ENCODE measurements at regions not wholly inside any gene's neighbourhood (a gene's known extent, or its start where the extent isn't known, plus 50 kb on each side); places are given as distances from the start of the nearest gene placed in this dataset.

GRCh38 chr12:89980236-89980635 lies 271.6 kb upstream of the ATP2B1 start:
- Histone ChIP-seq H3K27me3 (ENCODE audit: insufficient read depth, low read length) (no peaks in the 10 kb centered on the region), H3K9me3 (ENCODE audit: low read depth, low read length) (no peaks in the 10 kb centered on the region), H3K4me3 (ENCODE audit: low read length) (no peak overlapping the region), H3K4me1 (ENCODE audit: insufficient read depth, low read length) (peaks cover 11% of the 10 kb centered on the region)

GRCh38 chr12:89977405-89978085 lies 268.9 kb upstream of the ATP2B1 start:
- no peaks in the 10 kb centered on the region for H3K9me3 ChIP-seq (ENCODE audit: low read depth, low read length)
- H3K27me3 ChIP-seq (ENCODE audit: insufficient read depth, low read length), result no peaks in the 10 kb centered on the region
- no peak overlapping the region for H3K4me3 ChIP-seq (ENCODE audit: low read length)
- H3K4me1 ChIP-seq (ENCODE audit: insufficient read depth, low read length), result peaks cover 11% of the 10 kb centered on the region

- Histone ChIP-seq H3K27me3 (ENCODE audit: insufficient read depth, low read length) (no peaks in the 10 kb centered on the region), H3K9me3 (ENCODE audit: low read depth, low read length) (no peaks in the 10 kb centered on the region), H3K4me3 (ENCODE audit: low read length) (no peak overlapping the region), H3K4me1 (ENCODE audit: insufficient read depth, low read length) (peaks cover 11% of the 10 kb centered on the region)
These were observed 268.2 kb upstream of the ATP2B1 start for GRCh38 chr12:89976866-89977265.

- peaks cover 11% of the 10 kb centered on the region for H3K4me1 ChIP-seq (ENCODE audit: insufficient read depth, low read length)
- H3K9me3 ChIP-seq (ENCODE audit: low read depth, low read length), result no peaks in the 10 kb centered on the region
- no peak overlapping the region for H3K4me3 ChIP-seq (ENCODE audit: low read length)
- no peaks in the 10 kb centered on the region for H3K27me3 ChIP-seq (ENCODE audit: insufficient read depth, low read length)
These were observed 266.9 kb upstream of the ATP2B1 start for GRCh38 chr12:89975574-89975973.

GRCh38 chr12:89971880-89972279 lies 263.2 kb upstream of the ATP2B1 start:
- H3K4me1 ChIP-seq (ENCODE audit: insufficient read depth, low read length), result peaks cover 4% of the 10 kb centered on the region
- H3K27me3 ChIP-seq (ENCODE audit: insufficient read depth, low read length), result no peaks in the 10 kb centered on the region
- H3K4me3 ChIP-seq (ENCODE audit: low read length), result no peak overlapping the region
- H3K9me3 ChIP-seq (ENCODE audit: low read depth, low read length), result no peaks in the 10 kb centered on the region

DNA sequence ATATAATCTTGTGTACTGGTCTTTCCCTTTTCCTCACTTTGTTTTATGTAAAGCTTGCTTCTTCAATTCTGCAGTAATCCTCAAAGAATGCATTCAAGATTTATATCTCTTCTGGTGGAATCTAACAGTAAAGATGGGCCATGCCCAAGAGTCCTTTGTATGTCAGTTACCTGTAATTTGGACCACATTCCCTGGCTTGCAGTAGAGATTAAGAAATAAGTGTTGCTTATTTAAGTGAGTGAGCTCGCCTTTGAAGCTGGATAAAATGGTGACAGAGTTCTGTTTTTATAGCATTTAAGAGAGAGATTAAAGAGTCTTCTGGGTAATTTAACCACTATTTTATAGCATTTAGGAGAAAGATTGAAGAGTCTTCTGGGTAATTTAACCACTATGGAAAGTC lies 262.1 kb upstream of the ATP2B1 start:
- Histone ChIP-seq H3K4me1 (ENCODE audit: insufficient read depth, low read length) (peaks cover 4% of the 10 kb centered on the region), H3K27me3 (ENCODE audit: insufficient read depth, low read length) (no peaks in the 10 kb centered on the region), H3K4me3 (ENCODE audit: low read length) (no peak overlapping the region), H3K9me3 (ENCODE audit: low read depth, low read length) (no peaks in the 10 kb centered on the region)

DNA sequence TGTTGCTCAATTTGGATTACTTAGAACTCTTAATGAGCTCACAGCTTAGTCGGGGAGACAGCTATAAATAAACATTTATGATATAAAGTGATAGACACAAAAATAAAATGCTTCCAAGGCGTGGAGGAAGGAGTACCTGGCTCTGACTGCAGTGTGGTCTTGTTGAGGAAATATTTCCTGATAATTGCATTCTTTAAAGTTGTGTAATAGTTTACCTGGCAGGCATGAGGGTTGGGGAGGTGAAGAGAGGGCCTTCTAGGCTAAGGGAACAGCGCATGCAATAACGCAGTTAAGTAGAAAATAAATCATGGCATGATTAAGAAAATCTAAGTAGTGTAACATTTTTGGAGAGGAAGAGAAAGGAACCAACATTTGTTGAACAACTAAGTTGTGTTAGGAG lies 260.5 kb upstream of the ATP2B1 start:
- Histone ChIP-seq H3K4me1 (ENCODE audit: insufficient read depth, low read length) (no peaks in the 10 kb centered on the region), H3K27me3 (ENCODE audit: insufficient read depth, low read length) (no peaks in the 10 kb centered on the region), H3K4me3 (ENCODE audit: low read length) (no peak overlapping the region), H3K9me3 (ENCODE audit: low read depth, low read length) (no peaks in the 10 kb centered on the region)

- no peaks in the 10 kb centered on the region for H3K27me3 ChIP-seq (ENCODE audit: insufficient read depth, low read length)
These were observed 259.6 kb upstream of the ATP2B1 start for GRCh38 chr12:89968151-89968700.

GRCh38 chr12:89966495-89967240 lies 258.0 kb upstream of the ATP2B1 start:
- Histone ChIP-seq H3K27me3 (ENCODE audit: insufficient read depth, low read length) (no peaks in the 10 kb centered on the region), H3K9me3 (ENCODE audit: low read depth, low read length) (no peaks in the 10 kb centered on the region), H3K4me1 (ENCODE audit: insufficient read depth, low read length) (no peaks in the 10 kb centered on the region), H3K4me3 (ENCODE audit: low read length) (no peak overlapping the region)

More at GRCh38 chr12:89968151-89968700, 259.6 kb upstream of the ATP2B1 start:
- Histone ChIP-seq H3K4me1 (ENCODE audit: insufficient read depth, low read length) (no peaks in the 10 kb centered on the region), H3K4me3 (ENCODE audit: low read length) (no peak overlapping the region), H3K9me3 (ENCODE audit: low read depth, low read length) (no peaks in the 10 kb centered on the region)

DNA sequence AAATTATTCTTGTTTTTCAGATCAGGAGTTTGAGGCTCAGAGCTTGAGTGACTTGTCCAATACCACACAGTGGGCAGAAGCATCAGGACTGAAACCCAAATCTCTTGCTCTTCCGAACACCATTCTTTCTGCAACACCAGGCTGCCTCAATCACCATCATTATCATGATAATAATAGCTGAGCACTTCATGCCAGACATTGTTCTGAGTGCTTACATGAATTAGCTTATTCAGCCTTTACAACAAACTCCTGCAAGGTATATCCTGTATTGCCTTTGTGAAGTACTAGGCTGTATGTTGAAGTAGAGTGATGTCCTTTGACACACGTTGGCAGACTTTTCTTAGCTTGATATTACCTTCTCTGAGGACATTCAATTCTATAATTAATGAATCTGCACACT lies 257.4 kb upstream of the ATP2B1 start:
- H3K9me3 ChIP-seq (ENCODE audit: low read depth, low read length), result no peaks in the 10 kb centered on the region
- H3K4me3 ChIP-seq (ENCODE audit: low read length), result no peak overlapping the region
- H3K4me1 ChIP-seq (ENCODE audit: insufficient read depth, low read length), result no peaks in the 10 kb centered on the region
- H3K27me3 ChIP-seq (ENCODE audit: insufficient read depth, low read length), result no peaks in the 10 kb centered on the region

- Histone ChIP-seq H3K27me3 (ENCODE audit: insufficient read depth, low read length) (no peaks in the 10 kb centered on the region), H3K9me3 (ENCODE audit: low read depth, low read length) (no peaks in the 10 kb centered on the region), H3K4me3 (ENCODE audit: low read length) (no peak overlapping the region), H3K4me1 (ENCODE audit: insufficient read depth, low read length) (no peaks in the 10 kb centered on the region)
These were observed 254.0 kb upstream of the ATP2B1 start for GRCh38 chr12:89962648-89963047.

GRCh38 chr12:89960607-89961394 lies 252.2 kb upstream of the ATP2B1 start:
- Histone ChIP-seq H3K4me3 (ENCODE audit: low read length) (no peak overlapping the region), H3K9me3 (ENCODE audit: low read depth, low read length) (no peaks in the 10 kb centered on the region), H3K27me3 (ENCODE audit: insufficient read depth, low read length) (no peaks in the 10 kb centered on the region), H3K4me1 (ENCODE audit: insufficient read depth, low read length) (no peaks in the 10 kb centered on the region)

GRCh38 chr12:89960011-89960507 lies 251.4 kb upstream of the ATP2B1 start:
- H3K4me3 ChIP-seq (ENCODE audit: low read length), result no peak overlapping the region
- no peaks in the 10 kb centered on the region for H3K9me3 ChIP-seq (ENCODE audit: low read depth, low read length)
- no peaks in the 10 kb centered on the region for H3K27me3 ChIP-seq (ENCODE audit: insufficient read depth, low read length)
- H3K4me1 ChIP-seq (ENCODE audit: insufficient read depth, low read length), result no peaks in the 10 kb centered on the region

DNA sequence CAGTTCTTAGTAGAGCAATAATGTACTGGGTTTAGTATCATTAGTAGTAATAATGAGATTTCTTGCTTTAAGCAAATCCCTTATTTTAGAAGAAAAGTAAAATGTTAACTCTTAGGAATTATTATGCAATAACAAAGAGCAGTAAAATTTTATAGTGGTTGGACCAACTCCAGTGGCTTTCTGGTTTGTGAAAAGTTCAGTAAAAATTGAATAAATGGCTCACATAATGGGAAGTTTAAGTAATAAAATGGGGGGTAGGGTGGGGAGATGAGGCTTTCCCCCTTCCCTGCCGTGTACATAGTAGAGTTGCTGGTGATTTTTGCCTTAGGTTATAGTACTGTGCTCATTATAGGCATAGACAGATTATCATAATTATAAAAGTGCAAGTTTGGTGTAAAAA lies 250.5 kb upstream of the ATP2B1 start:
- Histone ChIP-seq H3K9me3 (ENCODE audit: low read depth, low read length) (no peaks in the 10 kb centered on the region), H3K27me3 (ENCODE audit: insufficient read depth, low read length) (no peaks in the 10 kb centered on the region), H3K4me3 (ENCODE audit: low read length) (no peak overlapping the region), H3K4me1 (ENCODE audit: insufficient read depth, low read length) (no peaks in the 10 kb centered on the region)

DNA sequence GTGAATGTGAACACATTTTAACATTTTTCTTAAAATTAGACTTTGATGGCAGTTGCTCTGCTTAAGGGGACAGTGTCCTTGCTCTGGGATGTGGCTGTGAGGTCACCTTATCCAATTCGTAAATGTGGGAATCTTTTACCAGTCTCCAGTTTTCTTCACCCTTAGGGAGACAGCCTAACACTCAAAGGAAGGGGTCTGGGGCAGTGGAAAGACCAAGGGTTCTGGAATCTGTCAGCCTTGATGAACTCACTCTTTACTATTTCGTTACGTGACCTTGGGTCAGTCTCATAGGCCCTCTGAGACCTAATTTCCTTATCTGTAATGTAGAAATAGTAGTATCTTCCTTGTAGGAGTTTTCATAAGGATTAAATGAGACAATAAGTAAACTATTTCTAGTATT lies 245.6 kb upstream of the ATP2B1 start:
- Histone ChIP-seq H3K4me3 (ENCODE audit: low read length) (no peak overlapping the region), H3K27me3 (ENCODE audit: insufficient read depth, low read length) (no peaks in the 10 kb centered on the region)

More for the DNA sequence above, 245.6 kb upstream of the ATP2B1 start:
- H3K4me1 ChIP-seq (ENCODE audit: insufficient read depth, low read length), result peaks cover 18% of the 10 kb centered on the region
- no peaks in the 10 kb centered on the region for H3K9me3 ChIP-seq (ENCODE audit: low read depth, low read length)

Data from mononuclear cell (primary cell).